KMS-11 (cell line): ENCODE measurements at regions not wholly inside any gene's neighbourhood (a gene's known extent, or its start where the extent isn't known, plus 50 kb on each side); places are given as distances from the start of the nearest gene placed in this dataset.

Source experiments
- H2AFZ ChIP-seq: fragments of 200-600 bp; sonication (generic); 2 replicates; pipeline ENCODE4 v1.6.1; 2016; ENCODE audit warnings: antibody characterized with exemption, mixed run types, low read depth
- H3K27ac ChIP-seq: fragments of 200-600 bp; sonication (generic); 2 replicates; pipeline ENCODE4 v1.6.1; 2016; ENCODE audit warnings: mild to moderate bottlenecking, mixed run types
- H3K27me3 ChIP-seq: fragments of 200-600 bp; sonication (generic); 2 replicates; pipeline ENCODE4 v1.6.1; 2017; ENCODE audit warnings: mild to moderate bottlenecking, low read depth, mixed run types, moderate library complexity; ENCODE audit not compliant: insufficient read depth
- H3K36me3 ChIP-seq: fragments of 200-600 bp; sonication (generic); 2 replicates; pipeline ENCODE4 v1.6.1; 2017; ENCODE audit warnings: mild to moderate bottlenecking, mixed run types; ENCODE audit not compliant: insufficient read depth
- H3K4me1 ChIP-seq: fragments of 200-600 bp; sonication (generic); 2 replicates; pipeline ENCODE4 v1.6.1; 2016; ENCODE audit warnings: mild to moderate bottlenecking, low read depth, mixed run types; ENCODE audit not compliant: poor library complexity, severe bottlenecking
- H3K4me2 ChIP-seq: fragments of 200-600 bp; sonication (generic); 2 replicates; pipeline ENCODE4 v1.7.0; 2016; ENCODE audit warnings: mild to moderate bottlenecking, mixed run types
- H3K4me3 ChIP-seq: fragments of 200-600 bp; sonication (generic); IDR thresholded peaks from 2 replicates; pipeline ENCODE4 v1.6.1; 2017; ENCODE audit warnings: low read depth, low read length, mixed read lengths; ENCODE audit not compliant: insufficient read depth
- H3K79me2 ChIP-seq: fragments of 200-600 bp; sonication (generic); 2 replicates; pipeline ENCODE4 v1.6.1; 2016; ENCODE audit warnings: low read depth, mixed run types; ENCODE audit not compliant: insufficient read depth
- H3K9ac ChIP-seq: fragments of 200-600 bp; sonication (generic); 2 replicates; pipeline ENCODE4 v1.6.1; 2016; ENCODE audit warnings: mild to moderate bottlenecking, mixed run types
- H4K20me1 ChIP-seq: fragments of 200-600 bp; sonication (generic); 2 replicates; pipeline ENCODE4 v1.6.1; 2016; ENCODE audit warnings: mild to moderate bottlenecking, mixed run types; ENCODE audit not compliant: insufficient read depth
- CTCF ChIP-seq: fragments of 200-600 bp; sonication (generic); conservative IDR thresholded peaks from 2 replicates; pipeline ENCODE4 v1.6.1; 2017; ENCODE audit warnings: low read depth, mild to moderate bottlenecking, antibody characterized with exemption, low read length, moderate library complexity, mixed read lengths

GRCh38 chr2:219832904-219833303 is 205.5 kb downstream of the SLC4A3 start:
- Histone ChIP-seq H3K4me2 (no peak overlapping the region), H3K79me2 (no peaks in the 10 kb centered on the region), H4K20me1 (no peaks in the 10 kb centered on the region), H3K36me3 (no peaks in the 10 kb centered on the region), H3K4me1 (no peaks in the 10 kb centered on the region), H3K27ac (no peak overlapping the region), H3K9ac (no peak overlapping the region), H3K27me3 (no peaks in the 10 kb centered on the region), H2AFZ (no peak overlapping the region), H3K4me3 (no peak overlapping the region)
- no peak for TF ChIP-seq CTCF

GRCh38 chr2:219835493-219835892 is 208.1 kb downstream of the SLC4A3 start:
- Histone ChIP-seq H3K27ac (no peak overlapping the region), H3K27me3 (no peaks in the 10 kb centered on the region), H2AFZ (no peak overlapping the region), H3K4me1 (no peaks in the 10 kb centered on the region), H3K36me3 (no peaks in the 10 kb centered on the region), H3K79me2 (no peaks in the 10 kb centered on the region), H3K4me2 (no peak overlapping the region), H3K9ac (no peak overlapping the region), H3K4me3 (no peak overlapping the region), H4K20me1 (no peaks in the 10 kb centered on the region)
- no peak for TF ChIP-seq CTCF

- H3K79me2 ChIP-seq: no peaks in the 10 kb centered on the region
- H3K36me3 ChIP-seq: no peaks in the 10 kb centered on the region
- H3K27ac ChIP-seq: no peak overlapping the region
- no peaks in the 10 kb centered on the region for H3K27me3 ChIP-seq
- no peak for TF ChIP-seq CTCF
- H3K9ac ChIP-seq: no peak overlapping the region
- no peak overlapping the region for H3K4me3 ChIP-seq
- H3K4me2 ChIP-seq: no peak overlapping the region
- H4K20me1 ChIP-seq: no peaks in the 10 kb centered on the region
- H3K4me1 ChIP-seq: no peaks in the 10 kb centered on the region
- no peak overlapping the region for H2AFZ ChIP-seq
Observed at GRCh38 chr2:219836647-219837177, 209.3 kb downstream of the SLC4A3 start.

- no peak overlapping the region for H3K4me2 ChIP-seq
- H3K4me1 ChIP-seq: no peaks in the 10 kb centered on the region
- no peak overlapping the region for H3K4me3 ChIP-seq
- no peaks in the 10 kb centered on the region for H3K36me3 ChIP-seq
- H2AFZ ChIP-seq: no peak overlapping the region
- H3K27ac ChIP-seq: no peak overlapping the region
- no peak for TF ChIP-seq CTCF
- H3K27me3 ChIP-seq: no peaks in the 10 kb centered on the region
- H3K9ac ChIP-seq: no peak overlapping the region
- H4K20me1 ChIP-seq: no peaks in the 10 kb centered on the region
- H3K79me2 ChIP-seq: no peaks in the 10 kb centered on the region
Observed at GRCh38 chr2:219844401-219845091, 217.1 kb downstream of the SLC4A3 start.
